ENCODE measurements at regions not wholly inside any gene's neighbourhood (a gene's known extent, or its start where the extent isn't known, plus 50 kb on each side); places are given as distances from the start of the nearest gene placed in this dataset.
A peak's percentile ranks its signal among the peaks of the same experiment; 100 is the strongest.

DNA sequence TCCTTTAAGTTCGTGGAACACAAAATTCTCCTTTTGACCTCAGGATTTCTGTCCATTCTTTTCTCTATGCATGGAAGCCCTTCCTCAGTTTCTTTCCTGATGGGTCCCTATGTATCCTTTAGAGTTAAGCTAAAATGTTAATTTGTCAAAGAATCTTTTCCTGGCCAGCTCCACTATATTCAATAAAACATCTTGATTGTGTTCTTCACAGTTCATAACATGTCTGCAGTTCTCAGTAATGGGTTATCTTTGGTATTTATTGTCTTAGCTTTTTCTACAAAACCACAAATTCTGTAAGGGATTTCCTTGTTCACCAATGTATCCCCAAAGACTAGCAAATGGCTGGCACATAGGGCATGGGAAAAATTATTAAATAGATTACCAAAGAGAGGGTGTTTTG lies 998.5 kb downstream of the ADGRL2 start:
- H3K4me3 Mint-ChIP-seq: no peak overlapping the region
- peaks cover 0 to 1% of the 10 kb centered on the region in 2 experiments for H3K9me3 ChIP-seq (ENCODE audit: control insufficient read depth in 1 of 2, insufficient read depth in 1 of 2, low read length in 2 of 2)
- intact Hi-C loops (cut with DNase I, micrococcal nuclease): no loop called here
- H3K9me3 Mint-ChIP-seq: no peaks in the 10 kb centered on the region
- no peaks in the 10 kb centered on the region for H3K27me3 ChIP-seq (ENCODE audit: control insufficient read depth in 1 of 2, insufficient read depth in 2 of 2, low read length in 2 of 2)
- H3K36me3 ChIP-seq (ENCODE audit: insufficient read depth, low read length): no peaks in the 10 kb centered on the region
- H3K36me3 Mint-ChIP-seq (ENCODE audit: low read depth): no peaks in the 10 kb centered on the region
- no peak overlapping the region for H3K27ac Mint-ChIP-seq
- H3K4me3 ChIP-seq (ENCODE audit: low read length): no peak overlapping the region
- H3K4me1 Mint-ChIP-seq (ENCODE audit: low read depth): no peaks in the 10 kb centered on the region
- no peak for DNase-seq
- no peaks in the 10 kb centered on the region for H3K4me1 ChIP-seq (ENCODE audit: insufficient read depth, low read length)
- ChIA-PET POLR2A (no interaction called here), CTCF (interaction anchor here (1.0 kb wide), 1 partner anchor 13 kb away, joined by 3 read pairs; no protein-coding TSS in a partner anchor)
- no peaks in the 10 kb centered on the region for H3K27me3 Mint-ChIP-seq
- TF ChIP-seq, protein P1, sequence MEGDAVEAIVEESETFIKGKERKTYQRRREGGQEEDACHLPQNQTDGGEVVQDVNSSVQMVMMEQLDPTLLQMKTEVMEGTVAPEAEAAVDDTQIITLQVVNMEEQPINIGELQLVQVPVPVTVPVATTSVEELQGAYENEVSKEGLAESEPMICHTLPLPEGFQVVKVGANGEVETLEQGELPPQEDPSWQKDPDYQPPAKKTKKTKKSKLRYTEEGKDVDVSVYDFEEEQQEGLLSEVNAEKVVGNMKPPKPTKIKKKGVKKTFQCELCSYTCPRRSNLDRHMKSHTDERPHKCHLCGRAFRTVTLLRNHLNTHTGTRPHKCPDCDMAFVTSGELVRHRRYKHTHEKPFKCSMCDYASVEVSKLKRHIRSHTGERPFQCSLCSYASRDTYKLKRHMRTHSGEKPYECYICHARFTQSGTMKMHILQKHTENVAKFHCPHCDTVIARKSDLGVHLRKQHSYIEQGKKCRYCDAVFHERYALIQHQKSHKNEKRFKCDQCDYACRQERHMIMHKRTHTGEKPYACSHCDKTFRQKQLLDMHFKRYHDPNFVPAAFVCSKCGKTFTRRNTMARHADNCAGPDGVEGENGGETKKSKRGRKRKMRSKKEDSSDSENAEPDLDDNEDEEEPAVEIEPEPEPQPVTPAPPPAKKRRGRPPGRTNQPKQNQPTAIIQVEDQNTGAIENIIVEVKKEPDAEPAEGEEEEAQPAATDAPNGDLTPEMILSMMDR (IDR thresholded peaks at IDR 0.05): no peak
- no peak overlapping the region for H3K27ac ChIP-seq (ENCODE audit: low read depth in 1 of 2, low read length in 2 of 2)
- no peak for ATAC-seq (ENCODE audit: poor library complexity)

DNA sequence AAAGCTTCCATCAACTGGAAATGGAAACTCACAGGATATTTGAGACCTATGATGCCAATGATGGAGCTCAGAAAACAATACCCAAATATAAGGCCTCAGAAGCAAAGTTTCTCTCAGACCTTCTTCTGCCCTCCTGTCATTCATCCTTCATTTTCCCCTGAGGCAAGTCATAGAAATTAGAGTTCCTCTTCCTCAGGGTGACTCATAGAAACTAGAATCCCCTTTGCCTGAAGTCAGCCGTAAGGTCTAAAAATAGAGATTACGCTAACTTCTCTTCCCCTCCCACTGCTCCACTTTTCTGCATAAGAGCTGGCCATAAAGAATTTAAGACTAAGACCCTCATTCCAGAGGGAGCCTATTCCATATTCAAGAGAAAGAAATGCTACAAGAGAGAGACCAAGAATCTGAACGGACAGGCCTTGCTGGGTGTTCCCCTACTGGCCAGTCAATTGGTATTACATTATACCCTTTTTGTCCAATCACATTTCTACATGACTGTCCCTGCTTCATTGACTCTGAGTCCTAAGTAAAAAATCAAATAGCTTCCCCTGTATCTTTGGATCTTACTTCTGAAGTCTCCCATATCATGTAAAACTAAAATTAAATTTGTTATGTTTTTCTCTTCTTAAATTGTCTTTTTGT lies 994.9 kb downstream of the ADGRL2 start:
- intact Hi-C loops (cut with DNase I, micrococcal nuclease): no loop called here
- POLR2A ChIA-PET: no interaction called here

DNA sequence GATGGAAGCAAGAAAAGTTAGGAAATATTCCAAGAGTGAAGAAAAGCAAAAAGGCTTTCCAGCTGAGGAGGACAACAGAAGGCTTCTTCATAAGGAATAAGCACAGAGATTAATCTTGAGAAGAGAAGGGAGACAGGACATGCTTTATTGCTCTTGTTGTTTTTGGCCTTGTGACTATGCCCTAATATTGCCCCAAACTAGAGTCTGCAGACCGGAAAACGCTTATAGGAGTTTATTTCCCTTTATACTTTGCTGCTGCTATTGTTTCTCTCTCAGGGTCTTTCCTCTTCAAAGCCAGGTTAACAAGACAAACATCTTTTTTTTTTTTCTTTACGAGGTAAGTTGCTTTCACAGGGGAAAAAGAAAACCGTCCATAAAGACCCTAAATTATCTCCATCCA lies 991.4 kb downstream of the ADGRL2 start:
- no peak overlapping the region for H3K4me3 ChIP-seq (ENCODE audit: low read length)
- TF ChIP-seq, protein P1 (IDR thresholded peaks at IDR 0.05): no peak
- H3K27ac Mint-ChIP-seq: no peak overlapping the region
- H3K36me3 ChIP-seq (ENCODE audit: insufficient read depth, low read length): no peaks in the 10 kb centered on the region
- no peak overlapping the region for H3K4me3 Mint-ChIP-seq
- H3K36me3 Mint-ChIP-seq (ENCODE audit: low read depth): no peaks in the 10 kb centered on the region
- ATAC-seq (ENCODE audit: poor library complexity): no peak
- H3K27me3 Mint-ChIP-seq: no peaks in the 10 kb centered on the region
- CTCF ChIA-PET: no interaction called here
- H3K27me3 ChIP-seq (ENCODE audit: control insufficient read depth in 1 of 2, insufficient read depth in 2 of 2, low read length in 2 of 2): no peaks in the 10 kb centered on the region
- POLR2A ChIA-PET: no interaction called here
- no peak for DNase-seq
- peaks cover 6% of the 10 kb centered on the region for H3K9me3 Mint-ChIP-seq
- H3K27ac ChIP-seq (ENCODE audit: low read depth in 1 of 2, low read length in 2 of 2): no peak overlapping the region
- no peaks in the 10 kb centered on the region for H3K4me1 Mint-ChIP-seq (ENCODE audit: low read depth)
- H3K4me1 ChIP-seq (ENCODE audit: insufficient read depth, low read length): no peaks in the 10 kb centered on the region
- peaks cover 7 to 8% of the 10 kb centered on the region in 2 experiments for H3K9me3 ChIP-seq (ENCODE audit: control insufficient read depth in 1 of 2, insufficient read depth in 1 of 2, low read length in 2 of 2)
- intact Hi-C loops (cut with DNase I, micrococcal nuclease): no loop called here

More for the DNA sequence above, 994.9 kb downstream of the ADGRL2 start:
- Histone ChIP-seq H3K4me1 (ENCODE audit: insufficient read depth, low read length) (no peaks in the 10 kb centered on the region), H3K9me3 (ENCODE audit: control insufficient read depth in 1 of 2, insufficient read depth in 1 of 2, low read length in 2 of 2) (peaks cover 3 to 7% of the 10 kb centered on the region in 2 experiments), H3K27me3 (ENCODE audit: control insufficient read depth in 1 of 2, insufficient read depth in 2 of 2, low read length in 2 of 2) (no peaks in the 10 kb centered on the region), H3K4me3 (ENCODE audit: low read length) (no peak overlapping the region), H3K36me3 (ENCODE audit: insufficient read depth, low read length) (no peaks in the 10 kb centered on the region), H3K27ac (ENCODE audit: low read depth in 1 of 2, low read length in 2 of 2) (no peak overlapping the region)
- H3K4me3 Mint-ChIP-seq: no peak overlapping the region
- peaks cover 3% of the 10 kb centered on the region for H3K9me3 Mint-ChIP-seq
- no peaks in the 10 kb centered on the region for H3K27me3 Mint-ChIP-seq
- CTCF ChIA-PET: no interaction called here
- ATAC-seq (ENCODE audit: poor library complexity): no peak
- H3K27ac Mint-ChIP-seq: no peak overlapping the region
- no peaks in the 10 kb centered on the region for H3K36me3 Mint-ChIP-seq (ENCODE audit: low read depth)
- H3K4me1 Mint-ChIP-seq (ENCODE audit: low read depth): no peaks in the 10 kb centered on the region
- peak in 1 of 14 experiments; percentile 1 for DNase-seq
- TF ChIP-seq, protein P1 (IDR thresholded peaks at IDR 0.05): no peak
